Pancreas (tissue), 10 donors: ENCODE measurements at regions not wholly inside any gene's neighbourhood (a gene's known extent, or its start where the extent isn't known, plus 50 kb on each side); places are given as distances from the start of the nearest gene placed in this dataset.

Experiments used
- ATAC-seq, 4 donors: fragments of 200-7000 bp; cut with Tn5 transposase; one replicate each; pipeline versions ENCODE4 v1.8.0 to v1.9.1; 2020; ENCODE audit warnings: mild to moderate bottlenecking in 4 of 4, moderate library complexity in 4 of 4
- DNase-seq, 6 donors: peaks; one replicate each; pipeline ENCODE4 v3.0.0-alpha.2; 2020
- FAIRE-seq: peaks from 2 replicates; lab custom pipeline; 2012; peaks lifted over from hg19 to GRCh38; lab: Jason Lieb, UNC
- H3K27ac ChIP-seq, 4 donors: fragments of 200-600 bp; sonication (generic); 1 replicate in 3 of 4; 2 replicates in 1 of 4; pipeline versions ENCODE4 v1.5.0 to v1.8.0; 2020
- H3K27me3 ChIP-seq, 4 donors: fragments of 200-600 bp; one replicate each; pipeline ENCODE4 v1.8.0; 2021
- H3K36me3 ChIP-seq, 3 donors: fragments of 200-600 bp; sonication (generic) in 1 of 3; one replicate each; pipeline versions ENCODE4 v1.5.0 to v1.8.0; 2020 to 2021
- H3K4me1 ChIP-seq, 3 donors: fragments of 200-600 bp; one replicate each; pipeline ENCODE4 v1.8.0; 2021
- H3K4me3 ChIP-seq, 4 donors: fragments of 200-600 bp; sonication (generic) in 2 of 4; one replicate each; pipeline versions ENCODE4 v1.5.0 to v1.8.0; 2020 to 2021
- H3K9me3 ChIP-seq, 4 donors: fragments of 200-600 bp; one replicate each; pipeline ENCODE4 v1.8.0; 2021
- CTCF ChIP-seq, 4 donors: fragments of 200-600 bp; sonication (generic) in 3 of 4; IDR thresholded peaks; one replicate each; pipeline versions ENCODE4 v1.5.0 to v1.8.0; 2021; ENCODE audit warnings: antibody characterized with exemption in 4 of 4
- WGBS, 2 donors: extraction: QIAGEN DNeasy Blood & Tissue Kit; methylation state at CpG; one replicate each; pipeline ENCODE4 v1.1.7; 2013; 5-methylcytosine and 5-hydroxymethylcytosine counted together
- intact Hi-C, 3 donors: fragments of 100-400 bp; cut with DNase I; formaldehyde crosslinking; loops; one replicate each; pipeline versions ENCODE4 v1.11.1 to v1.14.2; 2022
- donor health status: healthy with polysubstance abuse.
- donor health status: DM: no; HTN: no; CAD: no; lungs with moderate emphysema.
- donor health status: DM: no; HTN: no; CAD: no.
- donor health status: control.
- donor health status: control.
- donor health status: Bipolar disorder and iron deficiency.
- donor health status: DM: yes; HTN: yes; CAD: no.
- donor health status: DM: no; HTN: no; CAD: no.
- donor health status: DM: no; HTN: no; CAD: no.
- donor health status: DM: yes; HTN: yes; CAD: no.

DNA sequence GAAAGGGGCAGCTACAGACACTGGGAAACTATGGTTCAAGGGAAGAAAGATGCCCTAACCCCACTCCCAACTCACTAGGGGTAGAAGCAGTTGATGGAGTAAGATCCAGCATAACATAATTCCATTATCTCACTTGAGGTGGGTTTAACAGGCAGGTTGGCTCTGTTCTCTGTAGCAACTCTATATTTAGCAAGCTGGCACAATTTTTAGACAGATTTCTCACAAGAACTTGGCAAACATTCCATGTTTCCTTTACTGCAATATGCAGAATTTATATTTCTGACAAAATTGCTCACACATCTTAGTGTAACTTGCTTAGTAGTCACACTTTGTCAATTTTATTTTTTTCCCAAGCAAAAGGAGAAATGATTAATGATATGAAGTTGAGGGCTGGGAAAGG, 475.4 kb downstream of the RMST start:
- H3K27me3 ChIP-seq, result no peaks in the 10 kb centered on the region
- no peak overlapping the region for H3K27ac ChIP-seq
- H3K4me1 ChIP-seq, result no peaks in the 10 kb centered on the region
- FAIRE-seq (no peak), ATAC-seq (no peak), DNase-seq (no peak)
- TF ChIP-seq CTCF (IDR thresholded peaks at IDR 0.05), result no peak
- no peaks in the 10 kb centered on the region for H3K36me3 ChIP-seq
- no peak overlapping the region for H3K4me3 ChIP-seq
- intact Hi-C loops, result no loop called here
- H3K9me3 ChIP-seq, result no peaks in the 10 kb centered on the region

- TF ChIP-seq CTCF (IDR thresholded peaks at IDR 0.05), result no peak
- Histone ChIP-seq H3K4me3 (no peak overlapping the region), H3K36me3 (no peaks in the 10 kb centered on the region), H3K27me3 (no peaks in the 10 kb centered on the region), H3K4me1 (no peaks in the 10 kb centered on the region), H3K27ac (no peak overlapping the region), H3K9me3 (no peaks in the 10 kb centered on the region)
- FAIRE-seq (no peak), DNase-seq (no peak), ATAC-seq (peak in 2 of 4 donors; percentile 29 to 45)
- WGBS, 2 donors, result 61 to 88% methylated on average over 1 of the region's 1 CpG
- intact Hi-C loops, result no loop called here
Measured at GRCh38 chr12:97939156-97939555, 476.6 kb downstream of the RMST start.

- no peak for TF ChIP-seq CTCF (IDR thresholded peaks at IDR 0.05)
- intact Hi-C loops, result no loop called here
- no peak for FAIRE-seq
- ATAC-seq, result no peak
- no peak overlapping the region for H3K27ac ChIP-seq
- no peak for DNase-seq
- H3K36me3 ChIP-seq, result no peaks in the 10 kb centered on the region
- no peaks in the 10 kb centered on the region for H3K9me3 ChIP-seq
- H3K4me3 ChIP-seq, result no peak overlapping the region
- H3K4me1 ChIP-seq, result no peaks in the 10 kb centered on the region
- H3K27me3 ChIP-seq, result no peaks in the 10 kb centered on the region
- 62 to 64% methylated on average over 1 of the region's 1 CpG for WGBS, 2 donors
Measured at GRCh38 chr12:97940105-97940504, 477.5 kb downstream of the RMST start.

GRCh38 chr12:97940629-97941028, 478.0 kb downstream of the RMST start:
- no peak for DNase-seq
- TF ChIP-seq CTCF (IDR thresholded peaks at IDR 0.05), result no peak
- no peak overlapping the region for H3K27ac ChIP-seq
- no peaks in the 10 kb centered on the region for H3K9me3 ChIP-seq
- H3K27me3 ChIP-seq, result no peaks in the 10 kb centered on the region
- 37 to 41% methylated on average over 2 of the region's 2 CpGs for whole genome bisulfite sequencing, 2 donors
- no peak for FAIRE-seq
- no peak overlapping the region for H3K4me3 ChIP-seq
- no peaks in the 10 kb centered on the region for H3K4me1 ChIP-seq
- no peaks in the 10 kb centered on the region for H3K36me3 ChIP-seq
- intact Hi-C loops, result no loop called here
- ATAC-seq, result no peak

- Histone ChIP-seq H3K4me1 (no peaks in the 10 kb centered on the region), H3K27me3 (no peaks in the 10 kb centered on the region), H3K4me3 (no peak overlapping the region), H3K9me3 (no peaks in the 10 kb centered on the region), H3K36me3 (no peaks in the 10 kb centered on the region), H3K27ac (no peak overlapping the region)
- no peak for TF ChIP-seq CTCF (IDR thresholded peaks at IDR 0.05)
- DNase-seq, result no peak
- 65 to 79% methylated on average over 3 of the region's 3 CpGs for WGBS, 2 donors
- peak in 1 of 4 donors; percentile 16 for ATAC-seq
- intact Hi-C loops, result no loop called here
- no peak for FAIRE-seq
Measured at GRCh38 chr12:97941686-97942354, 479.2 kb downstream of the RMST start.
